ENCODE measurements at regions not wholly inside any gene's neighbourhood (a gene's known extent, or its start where the extent isn't known, plus 50 kb on each side); places are given as distances from the start of the nearest gene placed in this dataset.
"Not testable (repeated sequence)": the region's sequence is repeated elsewhere in the genome, so short reads cannot be mapped to it uniquely, and the experiment has no call there.

- not testable (repeated sequence) for H3K4me3 ChIP-seq (ENCODE audit: low read depth, low read length)
Observed at GRCh38 chr4:4006356-4006755, 220.4 kb downstream of the OTOP1 start.

GRCh38 chr4:4019071-4019470, 207.7 kb downstream of the OTOP1 start:
- H3K4me3 ChIP-seq (ENCODE audit: low read depth, low read length) = not testable (repeated sequence)

- H3K4me3 ChIP-seq (ENCODE audit: low read depth, low read length) = not testable (repeated sequence)
Observed at GRCh38 chr4:4021161-4021560, 205.6 kb downstream of the OTOP1 start.

GRCh38 chr4:4026708-4027107, 200.0 kb downstream of the OTOP1 start:
- not testable (repeated sequence) for H3K4me3 ChIP-seq (ENCODE audit: low read depth, low read length)

- not testable (repeated sequence) for H3K4me3 ChIP-seq (ENCODE audit: low read depth, low read length)
Observed at GRCh38 chr4:4028752-4029151, 198.0 kb downstream of the OTOP1 start.

- not testable (repeated sequence) for H3K4me3 ChIP-seq (ENCODE audit: low read depth, low read length)
Observed at GRCh38 chr4:4030509-4030908, 196.2 kb downstream of the OTOP1 start.

- not testable (repeated sequence) for H3K4me3 ChIP-seq (ENCODE audit: low read depth, low read length)
Observed at GRCh38 chr4:4031446-4032135, 195.1 kb downstream of the OTOP1 start.

- not testable (repeated sequence) for H3K4me3 ChIP-seq (ENCODE audit: low read depth, low read length)
Observed at GRCh38 chr4:4032364-4032763, 194.4 kb downstream of the OTOP1 start.

- H3K4me3 ChIP-seq (ENCODE audit: low read depth, low read length) = not testable (repeated sequence)
Observed at GRCh38 chr4:4032801-4033605, 193.7 kb downstream of the OTOP1 start.

GRCh38 chr4:4037399-4038138, 189.2 kb downstream of the OTOP1 start:
- not testable (repeated sequence) for H3K4me3 ChIP-seq (ENCODE audit: low read depth, low read length)

GRCh38 chr4:4045823-4046222, 180.9 kb downstream of the OTOP1 start:
- not testable (repeated sequence) for H3K4me3 ChIP-seq (ENCODE audit: low read depth, low read length)

GRCh38 chr4:4046686-4047085, 180.0 kb downstream of the OTOP1 start:
- H3K4me3 ChIP-seq (ENCODE audit: low read depth, low read length) = not testable (repeated sequence)

- H3K4me3 ChIP-seq (ENCODE audit: low read depth, low read length) = not testable (repeated sequence)
Observed at GRCh38 chr4:4047202-4047601, 179.5 kb downstream of the OTOP1 start.

- not testable (repeated sequence) for H3K4me3 ChIP-seq (ENCODE audit: low read depth, low read length)
Observed at GRCh38 chr4:4048227-4048626, 178.5 kb downstream of the OTOP1 start.

GRCh38 chr4:4050781-4051180, 175.9 kb downstream of the OTOP1 start:
- H3K4me3 ChIP-seq (ENCODE audit: low read depth, low read length) = not testable (repeated sequence)

GRCh38 chr4:4052933-4053332, 173.8 kb downstream of the OTOP1 start:
- H3K4me3 ChIP-seq (ENCODE audit: low read depth, low read length) = not testable (repeated sequence)

GRCh38 chr4:4057226-4057625, 169.5 kb downstream of the OTOP1 start:
- not testable (repeated sequence) for H3K4me3 ChIP-seq (ENCODE audit: low read depth, low read length)

- not testable (repeated sequence) for H3K4me3 ChIP-seq (ENCODE audit: low read depth, low read length)
Observed at GRCh38 chr4:4084171-4084570, 142.6 kb downstream of the OTOP1 start.

- H3K4me3 ChIP-seq (ENCODE audit: low read depth, low read length) = not testable (repeated sequence)
Observed at GRCh38 chr4:4089716-4090419, 136.9 kb downstream of the OTOP1 start.

GRCh38 chr4:4090720-4091119, 136.0 kb downstream of the OTOP1 start:
- not testable (repeated sequence) for H3K4me3 ChIP-seq (ENCODE audit: low read depth, low read length)

GRCh38 chr4:4092159-4092558, 134.6 kb downstream of the OTOP1 start:
- not testable (repeated sequence) for H3K4me3 ChIP-seq (ENCODE audit: low read depth, low read length)

All from WI38 (cell line).